ENCODE measurements at regions not wholly inside any gene's neighbourhood (a gene's known extent, or its start where the extent isn't known, plus 50 kb on each side); places are given as distances from the start of the nearest gene placed in this dataset.

DNA sequence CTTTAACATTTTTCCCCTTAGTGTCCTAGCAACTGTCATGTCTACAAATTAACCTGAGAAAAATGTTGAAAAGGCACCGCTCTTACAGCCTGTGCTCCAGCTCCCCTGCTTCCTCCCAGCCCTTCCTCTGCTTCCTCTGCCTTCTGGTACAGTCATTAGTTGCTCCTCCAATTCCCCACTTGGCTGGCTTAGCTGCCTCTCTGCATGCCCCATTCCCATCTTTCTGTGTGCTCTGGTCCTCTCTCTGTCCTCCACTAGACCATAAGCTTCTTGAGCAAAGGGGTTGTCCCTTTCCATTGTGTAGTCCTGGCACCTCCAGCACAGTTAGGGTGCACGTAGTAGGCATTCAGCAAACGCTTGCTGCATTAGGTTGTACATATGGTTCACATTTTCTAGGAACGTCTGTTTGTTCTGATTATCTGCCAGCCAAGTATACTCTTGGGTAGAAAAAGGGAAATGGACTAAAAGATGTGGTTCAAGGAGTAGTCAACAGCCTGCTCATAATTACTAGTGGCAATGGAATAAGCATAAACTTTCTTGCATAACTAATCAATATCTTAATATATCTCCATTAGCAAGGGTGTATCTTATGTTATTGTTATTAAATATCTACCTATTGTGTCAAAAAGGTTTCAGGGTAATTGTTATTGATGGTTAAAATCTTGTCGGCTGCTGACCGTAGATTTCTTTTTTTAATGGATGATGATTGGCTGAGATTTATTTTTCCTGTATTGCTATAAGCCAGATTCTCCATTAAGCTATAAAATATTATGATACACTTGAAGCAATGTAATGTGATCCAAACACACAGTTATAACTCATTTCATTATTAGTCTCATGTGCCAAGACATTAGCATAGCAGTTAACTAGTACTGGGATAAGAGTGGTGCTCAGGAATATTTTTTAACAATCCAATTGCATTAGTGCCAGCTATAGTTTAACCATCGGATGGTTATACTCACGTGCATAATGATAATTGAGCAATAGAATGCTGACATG lies 340.1 kb downstream of the SLC4A3 start:
- intact Hi-C loops (cut with DNase I) = no loop called here
- no peak for ATAC-seq
- DNase-seq (ENCODE audit: low spot score) = no peak

DNA sequence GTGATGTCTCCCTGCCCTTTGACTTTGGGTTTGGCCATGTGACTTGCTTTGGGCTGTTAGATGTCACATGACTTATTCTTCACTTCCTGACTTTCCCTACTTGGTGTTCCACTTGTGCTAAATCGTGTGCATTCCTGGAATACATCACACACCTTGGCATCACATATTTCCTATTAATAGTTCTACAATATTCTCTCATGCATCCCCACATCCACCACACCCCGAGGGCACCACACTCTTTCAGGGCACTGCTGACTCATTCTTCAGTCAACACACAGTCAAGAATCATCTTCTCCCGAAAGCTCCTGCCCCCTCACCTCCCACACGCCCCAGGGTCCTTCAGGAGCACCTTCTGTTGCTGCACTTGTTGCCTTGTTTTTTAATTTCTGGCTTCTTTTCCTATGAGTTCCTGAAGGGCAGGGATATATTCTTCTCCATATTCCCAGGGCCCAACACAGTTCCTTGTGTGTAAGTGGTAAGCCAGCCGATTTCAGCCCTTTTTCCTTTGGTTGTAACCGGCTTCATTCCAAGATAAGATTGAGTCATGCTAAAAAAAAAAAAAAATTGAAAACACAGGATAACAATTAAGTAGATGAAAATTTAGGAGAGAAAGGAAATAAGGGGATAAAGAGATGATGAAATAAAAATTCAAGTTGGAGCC lies 341.4 kb downstream of the SLC4A3 start:
- intact Hi-C loops (cut with DNase I) = no loop called here
- no peak for DNase-seq (ENCODE audit: low spot score)
- ATAC-seq = no peak

DNA sequence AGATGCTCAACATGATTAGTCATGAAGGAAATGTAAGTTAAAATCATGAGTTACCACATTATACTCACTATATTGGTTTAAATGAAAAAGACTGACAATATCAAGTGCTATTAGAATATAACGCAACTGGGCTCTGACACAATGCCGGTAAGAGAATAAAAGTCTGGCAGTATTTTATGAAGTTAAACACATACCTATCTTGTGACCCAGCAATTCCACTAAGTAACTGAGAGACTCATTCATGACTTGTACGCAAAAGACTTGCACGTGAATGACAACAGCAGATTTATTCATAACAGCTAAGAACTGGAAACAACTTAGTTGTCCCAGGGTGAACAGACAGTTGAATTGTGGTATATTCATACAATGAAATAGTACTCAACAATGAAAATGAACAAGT lies 342.1 kb downstream of the SLC4A3 start:
- intact Hi-C loops (cut with DNase I) = no loop called here
- DNase-seq (ENCODE audit: low spot score) (no peak), ATAC-seq (no peak)

DNA sequence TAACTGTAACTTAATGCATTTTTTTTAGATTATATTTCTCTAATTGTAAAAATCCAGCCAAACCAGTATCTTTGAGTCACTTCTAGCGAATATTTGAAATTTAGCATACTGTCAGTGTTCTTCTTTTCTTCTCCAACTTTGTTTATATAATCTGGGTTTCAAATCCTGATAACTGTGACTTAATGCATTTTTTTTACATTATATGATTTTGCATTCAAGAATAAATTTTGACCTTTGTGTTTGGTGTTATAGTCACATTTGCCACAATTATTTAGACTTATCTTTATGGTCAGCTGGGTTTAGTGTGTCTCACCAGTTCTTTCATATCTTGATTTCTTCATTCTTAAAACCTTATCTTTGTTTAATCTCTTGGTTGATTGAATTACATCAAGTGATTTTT lies 345.7 kb downstream of the SLC4A3 start:
- DNase-seq (ENCODE audit: low spot score) = no peak

DNA sequence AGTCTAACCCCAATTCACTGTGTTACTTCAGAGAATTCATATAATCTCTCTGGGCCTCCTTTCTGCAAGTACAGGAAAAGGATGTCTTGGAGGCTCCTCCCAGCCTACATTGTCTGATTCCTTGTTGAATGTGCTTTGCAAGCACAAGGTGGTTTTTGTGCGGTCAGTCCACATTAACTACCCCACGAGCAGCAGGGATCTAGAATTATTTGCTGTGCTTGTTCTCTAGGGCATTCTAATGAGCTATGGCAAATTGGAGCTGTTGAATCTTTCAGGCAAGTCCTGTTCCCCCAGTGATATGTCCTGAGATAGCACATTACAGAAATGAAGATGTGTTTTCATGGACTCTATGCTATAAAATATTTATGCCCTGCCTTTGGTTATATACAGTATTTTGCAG lies 349.4 kb downstream of the SLC4A3 start:
- DNase-seq (ENCODE audit: low spot score) (no peak), ATAC-seq (no peak)
- intact Hi-C loops (cut with DNase I) = no loop called here

More for the DNA sequence above, 345.7 kb downstream of the SLC4A3 start:
- intact Hi-C loops (cut with DNase I) = no loop called here
- ATAC-seq = no peak

DNA sequence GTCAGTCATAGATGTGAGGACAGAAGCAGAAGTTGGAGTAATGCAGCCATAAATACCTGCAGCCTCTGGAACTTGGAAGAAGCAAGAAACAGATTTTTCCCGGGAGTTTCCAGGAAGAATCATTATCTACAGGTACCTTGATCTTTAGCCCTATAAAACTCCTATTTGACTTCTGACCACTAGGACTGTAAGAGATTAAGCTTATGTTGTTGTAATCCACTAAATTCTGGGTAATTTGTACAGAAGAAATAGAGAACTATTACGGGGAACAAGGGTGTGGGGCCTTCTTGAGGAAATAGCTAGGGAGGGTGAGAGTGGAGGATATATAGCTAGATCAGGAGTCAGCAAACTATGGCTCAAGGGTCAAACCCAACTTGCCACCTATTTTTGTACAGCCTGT lies 353.2 kb downstream of the SLC4A3 start:
- no peak for ATAC-seq
- intact Hi-C loops (cut with DNase I) = no loop called here
- DNase-seq (ENCODE audit: low spot score) = no peak

DNA sequence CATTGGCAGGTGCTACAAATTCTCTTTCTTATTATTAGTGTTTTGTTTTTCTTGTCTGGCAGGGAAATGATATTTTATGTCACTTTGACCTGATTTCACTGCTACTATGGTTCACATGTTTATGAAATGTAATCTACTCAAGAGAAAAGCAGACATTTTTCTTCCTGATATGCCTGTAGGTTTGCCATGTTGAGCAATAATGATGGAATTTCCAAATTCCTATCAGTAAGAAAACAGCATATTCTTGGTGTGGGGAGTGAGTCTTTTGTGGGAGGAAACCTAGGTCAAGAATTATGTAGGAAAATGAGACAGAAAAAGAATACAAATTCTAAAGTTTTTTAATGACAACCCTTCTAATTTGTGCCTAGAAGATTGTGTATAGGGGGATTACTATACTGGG lies 356.4 kb downstream of the SLC4A3 start:
- no peak for ATAC-seq
- no peak for DNase-seq (ENCODE audit: low spot score)
- intact Hi-C loops (cut with DNase I) = no loop called here

DNA sequence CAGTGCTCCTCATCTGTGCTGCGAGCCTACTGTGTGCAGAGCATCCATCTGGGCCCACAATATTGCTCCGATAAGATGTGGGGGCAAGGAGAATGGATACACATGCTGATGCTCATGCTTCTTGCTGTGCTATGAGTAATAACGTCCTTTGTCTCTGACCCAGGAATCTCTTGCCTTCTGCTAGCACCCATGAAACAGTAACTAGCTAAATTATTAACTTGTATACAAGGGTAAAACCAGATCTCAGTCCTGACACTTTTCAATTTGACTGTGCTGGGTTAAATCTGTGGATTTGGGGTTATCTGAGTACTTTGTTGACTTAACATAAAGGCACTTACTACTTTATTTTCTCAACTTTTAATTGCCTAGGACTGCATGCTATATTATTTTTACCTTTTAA lies 357.6 kb downstream of the SLC4A3 start:
- no peak for ATAC-seq
- intact Hi-C loops (cut with DNase I) = no loop called here
- no peak for DNase-seq (ENCODE audit: low spot score)

DNA sequence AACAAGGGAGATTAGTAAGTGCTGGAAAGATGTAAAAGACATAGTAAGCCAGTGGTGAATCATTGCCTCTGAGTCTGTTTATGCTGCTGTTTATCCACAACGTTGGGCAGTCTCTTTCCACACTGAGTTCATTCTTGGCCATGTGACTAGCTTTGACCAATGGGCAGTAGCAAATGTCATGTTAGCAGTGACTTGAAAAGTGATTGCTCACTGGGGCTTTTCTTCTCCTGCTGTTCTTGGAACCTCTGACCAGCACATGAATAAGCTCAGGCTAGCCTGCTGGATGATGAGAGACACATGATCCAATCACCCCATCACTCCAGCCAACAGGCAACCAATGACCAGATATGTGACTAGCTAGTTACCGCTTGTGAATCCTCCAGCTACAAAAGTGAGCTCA lies 360.4 kb downstream of the SLC4A3 start:
- ATAC-seq (peak; percentile 82), DNase-seq (ENCODE audit: low spot score) (no peak)
- intact Hi-C loops (cut with DNase I) = no loop called here

DNA sequence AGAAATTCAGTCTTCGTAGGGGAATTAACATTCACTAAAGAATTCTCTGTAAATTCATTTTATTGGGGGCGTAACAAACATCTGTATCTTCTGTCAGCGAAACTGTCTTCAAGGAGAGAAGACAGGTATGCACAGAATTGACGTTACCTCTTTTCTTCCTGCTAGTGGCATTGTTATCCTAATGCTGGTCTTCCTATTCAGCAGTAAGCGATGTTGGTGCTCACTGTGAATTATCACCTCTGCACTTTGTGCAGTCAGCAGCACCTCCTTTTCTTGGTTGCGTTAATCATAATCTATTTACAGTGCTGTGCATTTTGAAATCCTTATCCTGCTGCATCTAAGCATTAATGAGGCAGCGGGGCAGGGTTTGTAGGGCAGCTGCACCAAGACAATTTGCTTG lies 362.3 kb downstream of the SLC4A3 start:
- DNase-seq (ENCODE audit: low spot score) = no peak
- intact Hi-C loops (cut with DNase I) = no loop called here
- ATAC-seq = no peak

DNA sequence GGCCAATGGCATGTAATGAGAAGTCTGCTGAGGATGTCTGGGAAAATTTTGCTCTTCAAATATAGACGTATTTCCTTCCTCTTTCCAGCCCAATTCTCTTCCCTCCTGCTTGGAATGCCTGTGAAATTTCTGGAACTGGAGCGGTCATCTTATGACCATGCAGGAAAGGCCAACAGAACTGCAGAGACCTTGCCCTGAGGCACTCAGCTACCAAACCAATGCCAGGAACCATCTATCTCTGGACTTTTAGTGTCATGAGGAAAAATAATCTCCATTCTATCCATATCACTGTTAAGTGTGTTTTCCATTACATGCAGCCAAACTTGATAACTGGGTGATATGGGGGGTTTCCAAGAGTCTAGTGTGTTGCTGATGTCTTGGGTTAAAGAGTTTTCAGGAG lies 363.7 kb downstream of the SLC4A3 start:
- ATAC-seq (no peak), DNase-seq (ENCODE audit: low spot score) (no peak)

DNA sequence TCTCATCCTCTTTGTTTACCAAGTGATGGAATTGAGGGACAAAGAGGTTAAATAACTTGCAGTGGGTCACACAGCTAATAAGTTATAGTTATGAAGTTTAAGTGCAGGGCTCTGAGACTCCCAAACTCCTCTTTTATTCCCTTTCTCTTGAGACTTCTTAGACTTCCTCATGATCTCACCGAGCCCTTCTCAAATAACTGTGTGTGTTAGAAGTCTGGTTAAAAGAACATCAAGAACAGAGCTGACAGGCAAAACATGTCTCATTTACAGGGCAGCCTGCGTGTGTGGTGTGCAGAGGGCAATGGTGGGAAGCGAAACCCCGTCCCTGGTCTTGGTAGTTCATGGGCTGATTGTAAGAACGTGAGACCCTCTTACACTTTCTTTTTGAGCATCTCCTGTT lies 368.0 kb downstream of the SLC4A3 start:
- DNase-seq (ENCODE audit: low spot score) (no peak), ATAC-seq (no peak)
- intact Hi-C loops (cut with DNase I) = no loop called here

More for the DNA sequence above, 363.7 kb downstream of the SLC4A3 start:
- intact Hi-C loops (cut with DNase I) = no loop called here

DNA sequence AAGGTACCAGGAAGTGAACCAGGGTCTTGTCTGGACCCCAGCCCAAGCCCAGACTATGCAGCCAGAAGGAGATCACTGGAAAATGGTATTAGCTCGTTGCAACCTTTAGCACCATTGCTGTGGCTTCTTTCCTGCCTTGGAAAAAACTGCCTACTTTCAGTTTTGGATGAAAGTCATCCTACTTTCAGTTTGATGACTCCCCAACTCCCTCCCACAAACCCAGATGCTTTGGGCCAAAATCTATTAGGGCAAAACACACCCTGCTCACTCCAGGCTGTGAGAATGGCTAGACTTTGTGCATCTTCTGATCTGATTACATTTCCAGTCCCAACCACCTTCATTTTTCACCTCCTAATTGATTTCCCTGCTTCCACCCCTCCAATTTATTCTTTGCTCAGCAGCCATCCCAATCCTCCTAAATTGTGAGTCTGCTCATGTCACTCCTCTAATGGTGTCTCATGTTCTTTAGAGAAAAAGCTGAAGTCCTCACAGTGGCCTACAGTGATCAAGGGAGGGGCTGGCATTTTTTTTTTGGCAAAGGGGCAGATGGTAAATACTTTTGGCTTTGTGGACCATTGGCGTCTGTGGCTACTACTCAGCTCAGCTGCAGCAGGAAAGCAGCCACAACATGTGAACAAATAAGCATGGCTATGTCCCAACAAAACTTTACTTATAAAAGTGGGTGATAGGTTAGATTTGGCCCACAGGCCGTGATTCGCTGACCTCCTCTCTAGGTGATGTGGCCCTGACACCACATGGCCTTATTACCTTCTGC lies 368.7 kb downstream of the SLC4A3 start:
- DNase-seq (ENCODE audit: low spot score) = no peak
- intact Hi-C loops (cut with DNase I) = no loop called here
- no peak for ATAC-seq

DNA sequence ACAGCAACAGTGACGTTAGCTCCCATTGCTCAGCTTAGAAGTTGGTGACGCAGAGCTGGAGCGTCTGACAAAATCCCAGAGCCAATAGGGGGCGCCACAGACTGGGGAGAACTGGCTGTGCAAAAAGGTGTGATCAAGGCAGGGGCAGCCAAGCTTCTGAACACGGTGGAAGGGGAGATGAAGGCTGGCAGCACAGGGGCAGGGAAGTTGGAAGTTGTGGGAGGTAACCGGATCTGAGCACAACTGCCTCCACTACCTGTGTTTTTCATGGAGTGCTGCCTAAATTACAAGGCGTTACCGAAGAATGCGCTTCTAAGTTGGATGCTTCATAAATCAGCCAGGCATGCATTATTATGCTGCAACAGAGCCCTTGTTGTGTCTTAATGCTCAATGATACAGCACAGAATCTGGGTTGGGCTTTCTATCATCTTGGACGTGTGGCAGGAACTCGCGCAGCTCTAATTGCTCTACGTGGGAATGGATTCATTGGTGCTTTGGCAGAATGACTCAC lies 370.0 kb downstream of the SLC4A3 start:
- peak; percentile 79 for DNase-seq (ENCODE audit: low spot score)
- ATAC-seq = peak; percentile 76
- intact Hi-C loops (cut with DNase I) = no loop called here

DNA sequence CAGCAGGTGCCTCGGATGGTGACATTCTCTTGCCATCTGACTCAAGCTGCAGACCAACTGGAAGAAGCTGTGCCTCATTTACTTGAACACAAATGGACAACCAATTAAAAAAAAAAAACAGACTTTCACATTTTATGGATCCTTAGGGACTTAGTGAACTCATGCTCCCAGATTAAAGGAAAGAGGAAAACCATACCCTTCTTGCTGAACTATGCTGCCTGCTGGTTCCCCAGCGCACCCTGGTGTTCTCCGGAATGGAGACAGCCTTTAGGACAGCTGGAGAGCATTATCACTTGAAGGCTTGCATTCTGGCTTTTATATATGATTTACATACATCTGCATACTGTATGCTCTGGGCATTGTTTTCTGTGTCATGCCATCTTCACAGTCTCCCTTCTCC lies 370.7 kb downstream of the SLC4A3 start:
- no peak for ATAC-seq
- DNase-seq (ENCODE audit: low spot score) = no peak
- intact Hi-C loops (cut with DNase I) = no loop called here

DNA sequence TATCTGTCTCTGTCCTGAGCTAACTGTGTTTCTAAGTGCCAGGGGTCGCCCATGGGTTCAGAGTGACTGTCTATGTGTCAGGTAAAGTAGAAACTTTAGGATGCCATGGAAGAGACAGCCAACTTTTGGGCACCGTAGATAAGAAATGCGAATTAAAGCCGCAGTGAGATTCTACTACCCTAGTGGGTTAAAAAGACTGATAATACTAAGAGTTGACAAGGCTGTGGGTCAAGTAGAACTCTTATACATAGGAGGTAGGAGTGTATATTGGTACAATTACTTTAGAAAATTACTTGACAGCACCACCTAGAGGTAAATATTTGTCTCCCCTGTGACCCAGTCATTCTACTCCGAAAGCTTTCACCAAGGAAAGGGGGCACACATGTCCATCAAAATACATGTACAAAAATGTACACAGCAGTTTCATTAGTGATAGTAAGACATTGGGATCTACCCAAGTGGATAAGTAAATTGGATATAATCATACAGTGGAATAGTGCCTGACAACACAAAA lies 371.3 kb downstream of the SLC4A3 start:
- no peak for ATAC-seq
- no peak for DNase-seq (ENCODE audit: low spot score)
- intact Hi-C loops (cut with DNase I) = no loop called here

DNA sequence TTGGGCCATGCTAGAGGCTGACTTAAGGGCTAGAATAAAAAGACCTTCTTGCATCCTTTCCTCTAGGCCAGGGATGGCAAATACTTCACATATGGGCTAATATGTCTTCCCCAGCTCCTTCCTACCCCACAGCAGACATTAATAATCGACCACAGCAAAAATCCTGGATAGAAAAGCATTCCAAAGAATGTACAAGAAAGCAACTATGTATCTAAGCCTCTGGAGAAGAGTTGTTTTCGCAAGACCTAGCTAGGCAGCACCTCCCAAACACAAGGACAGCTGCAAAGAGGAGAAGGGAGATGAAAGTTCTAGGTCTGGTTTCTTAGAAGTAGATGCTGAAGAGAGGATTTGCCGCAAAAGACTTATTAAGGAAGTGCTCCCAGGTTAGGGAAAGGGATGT lies 372.6 kb downstream of the SLC4A3 start:
- intact Hi-C loops (cut with DNase I) = no loop called here
- no peak for DNase-seq (ENCODE audit: low spot score)
- no peak for ATAC-seq

DNA sequence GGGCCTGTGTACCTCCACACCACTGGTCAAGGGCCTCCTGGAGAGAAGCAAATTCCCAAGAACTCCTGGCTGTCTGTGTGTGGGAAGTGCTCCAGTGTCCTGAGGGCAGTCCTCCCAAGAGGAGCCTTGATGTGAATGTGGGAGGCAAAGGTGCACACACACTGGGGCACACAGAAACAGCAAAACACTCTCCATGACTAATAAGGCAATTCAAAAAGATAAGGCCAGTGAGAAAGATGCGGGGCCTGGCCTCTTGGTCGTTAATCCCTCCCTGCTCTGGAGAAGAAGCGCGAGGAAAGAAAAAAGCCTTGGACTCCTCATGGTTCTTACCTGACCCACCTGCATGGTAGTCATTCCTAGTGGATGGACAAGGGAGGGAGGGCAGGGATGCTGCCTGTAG lies 373.2 kb downstream of the SLC4A3 start:
- DNase-seq (ENCODE audit: low spot score) (no peak), ATAC-seq (no peak)
- intact Hi-C loops (cut with DNase I) = no loop called here

DNA sequence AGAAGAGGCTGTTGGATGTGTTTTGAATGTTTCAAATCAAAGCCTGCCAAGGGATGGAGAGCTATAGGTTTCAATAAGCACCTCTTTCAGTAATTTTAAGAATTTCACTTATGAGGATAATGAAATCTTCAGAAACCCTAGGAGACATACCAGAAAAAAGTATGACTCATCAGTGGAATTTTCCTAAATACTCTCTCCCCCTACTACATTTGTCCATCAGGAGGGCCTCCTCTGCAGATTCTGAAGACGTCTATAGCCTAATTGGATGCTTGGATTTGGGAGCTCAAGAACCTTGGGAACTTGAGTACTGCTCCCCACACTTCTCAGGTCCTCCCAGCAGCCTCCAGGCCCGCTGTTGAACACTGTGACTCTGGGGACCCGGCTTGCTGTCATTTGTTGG lies 374.3 kb downstream of the SLC4A3 start:
- DNase-seq (ENCODE audit: low spot score) = no peak
- ATAC-seq = no peak
- intact Hi-C loops (cut with DNase I) = no loop called here
